GM18870 (cell line): ENCODE measurements at regions not wholly inside any gene's neighbourhood (a gene's known extent, or its start where the extent isn't known, plus 50 kb on each side); places are given as distances from the start of the nearest gene placed in this dataset.

ENCODE experiments used
- ATAC-seq: cut with Tn5 transposase; IDR thresholded peaks from one replicate; pipeline ENCODE4 v1.9.1; 2021; ENCODE audit warnings: moderate library complexity; ENCODE audit not compliant: unreplicated experiment

DNA sequence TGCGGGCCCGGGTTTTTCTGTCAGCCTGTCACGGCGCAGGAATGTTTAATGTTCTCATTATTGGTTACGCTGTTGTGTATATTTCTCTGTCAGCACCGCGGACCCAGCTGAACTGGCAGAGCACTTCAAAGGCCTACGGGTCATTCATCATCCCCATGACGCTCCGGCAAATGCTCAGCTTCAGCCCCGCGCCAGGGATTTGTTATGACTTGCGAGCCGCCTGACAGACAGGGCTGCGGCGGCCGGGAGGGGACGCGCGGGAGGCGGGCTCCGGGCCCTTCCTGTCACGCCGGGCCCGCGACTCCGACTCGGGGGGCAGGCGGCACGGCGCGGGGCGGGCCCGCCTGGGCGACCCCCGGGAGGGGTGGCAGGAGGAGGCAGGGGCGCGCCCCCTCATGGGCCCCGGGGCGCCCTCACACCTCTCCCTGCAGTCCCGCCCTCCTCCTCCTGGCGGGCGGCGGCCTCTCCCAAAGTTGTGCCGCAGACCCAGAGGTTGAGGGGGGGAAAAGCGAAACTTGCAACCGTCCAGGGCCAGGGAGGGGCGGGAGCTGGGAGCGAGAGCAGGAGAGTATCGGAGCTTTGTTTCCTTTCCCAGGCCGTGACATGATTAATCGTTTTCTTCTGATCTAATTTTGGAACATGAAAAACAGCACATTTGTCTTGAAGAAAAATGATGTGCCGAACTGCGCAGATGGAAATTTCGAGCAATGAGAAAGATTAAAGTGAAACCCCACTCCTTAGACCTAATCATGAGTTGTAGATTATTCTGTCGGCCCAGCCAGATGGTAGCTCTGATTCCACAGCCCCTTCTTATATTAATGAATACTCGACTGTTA is 59.3 kb upstream of the COMTD1 start:
- no peak for ATAC-seq

DNA sequence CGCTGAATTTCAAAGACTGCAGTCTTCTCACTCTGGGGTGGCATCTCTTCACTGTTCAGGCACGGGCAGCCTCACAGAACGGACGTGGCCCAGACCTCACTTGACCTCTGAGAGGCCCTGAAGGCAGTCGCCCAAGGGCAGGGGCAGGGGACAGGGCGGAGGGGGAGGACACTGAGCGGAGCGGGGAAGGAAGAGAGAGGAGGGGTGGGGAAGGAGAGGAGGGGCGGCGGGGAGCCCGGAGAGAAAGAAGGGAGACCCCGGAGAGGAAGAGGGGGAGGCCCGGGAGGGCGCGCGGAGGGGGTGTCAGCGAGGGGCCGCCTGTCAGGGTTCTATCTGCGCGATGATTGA is 58.7 kb upstream of the COMTD1 start:
- no peak for ATAC-seq

DNA sequence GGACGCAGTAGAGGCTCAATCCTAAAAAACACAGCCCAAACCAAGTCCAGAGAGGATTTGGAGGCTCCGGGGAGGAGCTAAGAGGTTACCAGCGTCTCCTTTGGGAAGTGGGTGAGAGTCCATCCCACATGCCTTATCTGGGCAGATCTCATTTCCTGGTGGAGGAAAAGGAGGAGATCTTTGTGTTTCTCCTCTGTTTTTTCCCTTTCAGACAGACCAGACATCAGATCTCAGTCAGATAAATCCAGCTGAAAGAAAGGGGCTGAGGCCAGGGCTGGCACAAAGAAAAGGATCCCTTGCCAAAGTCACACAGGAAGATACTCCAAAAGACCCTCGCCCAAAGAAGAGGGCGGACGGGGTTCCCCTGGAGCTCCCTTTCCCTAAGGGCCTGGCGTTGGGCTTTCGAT is 58.3 kb upstream of the COMTD1 start:
- no peak for ATAC-seq

DNA sequence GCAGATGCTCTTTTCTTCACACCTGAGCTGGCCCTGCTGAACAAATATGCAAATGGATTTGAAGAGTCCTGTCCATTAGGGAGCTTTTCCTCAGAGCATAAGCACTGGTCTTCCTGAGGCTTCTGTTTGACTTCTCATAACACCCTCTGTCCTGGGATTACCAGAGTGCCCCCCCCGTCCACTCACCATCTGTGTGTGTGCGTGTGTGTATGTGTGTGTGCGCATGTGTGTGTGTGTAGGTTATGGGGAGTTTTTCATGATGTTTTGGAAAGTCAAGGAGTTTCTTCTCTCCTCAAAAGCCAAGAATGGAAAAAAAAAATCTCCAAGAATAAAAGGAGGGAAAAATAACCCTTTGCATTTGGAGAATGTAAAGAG is 57.7 kb upstream of the COMTD1 start:
- ATAC-seq, result no peak

DNA sequence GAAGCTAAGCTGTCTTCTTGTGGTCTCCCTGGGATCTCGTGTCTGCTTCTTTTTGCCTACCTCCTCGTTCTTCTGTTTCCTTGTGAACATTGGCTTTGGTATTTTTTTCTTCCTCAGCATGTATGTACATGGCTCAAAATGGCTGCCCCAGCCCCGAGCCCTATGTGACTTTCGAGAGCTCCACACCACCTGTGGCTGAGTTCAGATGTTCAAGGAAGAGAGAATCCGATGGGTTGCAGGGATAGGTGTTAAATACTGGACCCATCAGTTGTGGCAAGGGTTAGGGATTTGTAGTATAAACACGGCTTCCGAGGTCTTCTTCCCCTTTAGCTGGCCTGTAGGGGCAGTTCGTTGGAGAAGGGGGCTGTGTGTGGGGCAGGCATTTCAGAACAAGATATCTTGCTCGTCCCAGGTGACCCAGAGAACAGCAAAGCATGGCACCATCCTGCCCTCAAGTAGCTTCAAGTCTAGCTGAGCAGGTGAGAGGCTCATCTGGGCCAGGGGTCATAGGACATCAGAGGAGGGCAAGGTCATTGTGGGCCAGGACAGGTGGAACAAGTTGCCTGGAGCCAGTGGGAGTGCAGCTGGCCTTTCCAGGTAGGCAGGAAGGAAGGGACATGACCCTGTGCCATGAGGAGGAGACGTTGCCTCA is 57.2 kb upstream of the COMTD1 start:
- ATAC-seq, result no peak

DNA sequence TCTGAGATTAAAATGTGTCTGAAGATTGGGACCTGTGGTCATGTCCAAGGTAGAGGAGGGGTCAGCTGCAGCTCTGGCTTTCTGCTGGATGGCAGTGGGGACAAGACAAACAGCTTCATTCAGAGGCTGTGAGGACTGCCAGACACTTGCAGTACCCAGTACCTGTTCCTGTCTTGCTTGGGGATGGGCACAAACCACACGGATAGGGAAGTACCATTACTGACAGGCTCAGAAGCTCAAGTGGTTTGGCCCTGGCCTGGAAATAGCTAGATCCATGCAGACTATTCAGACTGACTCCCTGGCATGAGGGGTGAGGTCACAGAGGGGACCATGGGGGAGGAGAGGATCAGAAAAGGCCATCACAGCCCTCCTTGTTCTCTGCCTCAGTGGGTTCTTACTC is 56.0 kb upstream of the COMTD1 start:
- no peak for ATAC-seq

DNA sequence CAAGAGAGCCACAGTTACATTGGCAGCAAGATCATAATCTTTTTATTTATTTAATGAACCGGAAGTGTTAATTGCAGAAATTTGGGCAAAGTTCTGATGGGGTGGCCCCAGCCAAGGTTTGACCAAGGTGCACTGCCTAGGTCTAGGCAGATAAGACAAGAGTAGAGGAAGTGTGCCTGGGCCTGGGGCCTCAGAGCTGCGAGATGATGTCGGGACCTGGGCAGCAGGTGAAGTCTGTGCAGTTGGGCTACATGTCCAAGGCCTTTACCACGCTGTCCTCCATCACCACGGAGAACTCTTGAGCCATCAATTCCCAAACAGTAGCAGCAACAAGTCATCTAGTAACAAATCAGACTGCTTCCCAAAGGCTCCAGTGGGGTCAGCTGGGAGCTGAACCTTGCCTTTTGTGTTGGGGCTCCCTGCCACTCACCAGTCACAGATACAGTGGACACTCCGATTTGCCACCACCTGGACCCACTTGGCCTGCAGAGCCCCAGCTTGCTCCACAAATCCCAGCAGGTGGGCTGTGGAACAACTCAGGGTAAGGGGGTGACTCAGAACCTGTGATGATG is 52.5 kb upstream of the COMTD1 start:
- no peak for ATAC-seq

DNA sequence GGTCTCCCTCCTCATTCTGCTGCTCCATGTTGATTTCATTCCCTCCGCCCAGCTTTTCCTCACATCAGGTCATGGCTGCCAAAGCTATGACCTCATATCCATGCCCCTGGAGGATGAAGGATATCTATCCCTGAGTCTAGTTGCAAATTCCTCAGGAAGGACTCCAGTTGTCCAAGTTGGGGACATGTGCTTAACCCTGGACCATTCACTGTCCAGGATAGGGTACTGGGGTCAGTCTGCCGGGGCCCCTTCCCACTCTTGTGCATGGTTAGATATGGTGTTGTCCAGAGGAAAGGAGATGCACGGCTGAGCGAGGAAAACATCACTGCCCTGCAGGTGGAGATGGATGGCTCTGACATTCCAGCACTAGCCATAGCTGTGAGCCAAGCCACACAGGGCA is 51.9 kb upstream of the COMTD1 start:
- ATAC-seq, result no peak

DNA sequence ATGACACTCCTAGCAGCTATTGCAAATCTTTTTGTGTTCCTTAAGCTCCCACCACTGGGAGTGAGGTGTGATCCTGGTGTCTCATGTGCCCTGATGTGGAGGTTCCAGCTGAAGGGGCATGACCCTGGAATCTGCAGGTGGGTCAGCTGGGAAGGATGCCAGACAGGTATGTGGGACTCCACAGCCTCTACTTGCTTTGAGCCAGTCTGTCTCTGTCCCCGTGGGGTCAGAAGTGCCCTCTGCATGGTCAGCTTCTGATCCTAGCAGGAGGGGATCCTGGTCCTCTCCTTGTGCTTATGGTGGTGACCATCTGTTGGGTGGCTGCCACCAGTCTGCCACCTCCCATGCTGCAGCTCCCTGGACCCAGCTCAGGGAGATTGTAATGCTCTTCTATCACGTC is 51.1 kb upstream of the COMTD1 start:
- no peak for ATAC-seq
